ENCODE measurements at regions not wholly inside any gene's neighbourhood (a gene's known extent, or its start where the extent isn't known, plus 50 kb on each side); places are given as distances from the start of the nearest gene placed in this dataset.

DNA sequence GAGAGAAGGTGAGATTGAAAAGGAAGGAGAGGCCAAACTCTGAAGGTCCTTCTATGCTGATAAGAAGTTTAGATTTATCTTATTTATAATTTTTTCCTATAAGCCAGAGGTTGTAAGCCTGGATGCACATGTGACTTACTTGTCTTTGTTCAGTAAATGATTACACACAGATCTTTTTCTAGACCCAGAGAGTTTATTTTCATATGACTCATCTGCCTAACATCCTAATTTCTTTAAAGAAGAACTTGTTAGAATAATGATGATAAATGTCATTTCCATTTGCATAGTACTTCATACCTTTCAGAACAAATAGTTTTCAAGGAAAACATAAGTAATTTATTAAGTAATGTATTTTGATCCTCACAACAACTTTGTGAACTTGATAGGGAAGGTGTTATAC is 434.8 kb upstream of the DPH6 start:
- H3K79me2 ChIP-seq (ENCODE audit: insufficient read depth, low read length) = no peaks in the 10 kb centered on the region
- TF ChIP-seq ZEB1 (IDR thresholded peaks at IDR 0.05; ENCODE audit: insufficient replicate concordance, low read depth) (no peak), ATM (IDR thresholded peaks at IDR 0.05; ENCODE audit: borderline replicate concordance) (no peak), RFX3 (CRISPR knock-in tag; IDR thresholded peaks at IDR 0.05) (no peak), ZNF790 (CRISPR knock-in tag; IDR thresholded peaks at IDR 0.05; ENCODE audit: borderline replicate concordance) (no peak), ZNF205 (CRISPR knock-in tag; IDR thresholded peaks at IDR 0.05) (no peak), MTA1 (CRISPR knock-in tag; IDR thresholded peaks at IDR 0.05; ENCODE audit: borderline replicate concordance) (no peak), ZNF274 (CRISPR knock-in tag; IDR thresholded peaks at IDR 0.05) (no peak), FOXK2 (IDR thresholded peaks at IDR 0.05) (no peak), STAT5B (CRISPR knock-in tag; IDR thresholded peaks at IDR 0.05) (no peak), CEBPB (IDR thresholded peaks at IDR 0.05; ENCODE audit: borderline replicate concordance, low read depth, low read length) (no peak), GATAD1 (CRISPR knock-in tag; IDR thresholded peaks at IDR 0.05) (no peak), NR2F1 (CRISPR knock-in tag; IDR thresholded peaks at IDR 0.05) (no peak)
- TF ChIP-seq, protein P1, sequence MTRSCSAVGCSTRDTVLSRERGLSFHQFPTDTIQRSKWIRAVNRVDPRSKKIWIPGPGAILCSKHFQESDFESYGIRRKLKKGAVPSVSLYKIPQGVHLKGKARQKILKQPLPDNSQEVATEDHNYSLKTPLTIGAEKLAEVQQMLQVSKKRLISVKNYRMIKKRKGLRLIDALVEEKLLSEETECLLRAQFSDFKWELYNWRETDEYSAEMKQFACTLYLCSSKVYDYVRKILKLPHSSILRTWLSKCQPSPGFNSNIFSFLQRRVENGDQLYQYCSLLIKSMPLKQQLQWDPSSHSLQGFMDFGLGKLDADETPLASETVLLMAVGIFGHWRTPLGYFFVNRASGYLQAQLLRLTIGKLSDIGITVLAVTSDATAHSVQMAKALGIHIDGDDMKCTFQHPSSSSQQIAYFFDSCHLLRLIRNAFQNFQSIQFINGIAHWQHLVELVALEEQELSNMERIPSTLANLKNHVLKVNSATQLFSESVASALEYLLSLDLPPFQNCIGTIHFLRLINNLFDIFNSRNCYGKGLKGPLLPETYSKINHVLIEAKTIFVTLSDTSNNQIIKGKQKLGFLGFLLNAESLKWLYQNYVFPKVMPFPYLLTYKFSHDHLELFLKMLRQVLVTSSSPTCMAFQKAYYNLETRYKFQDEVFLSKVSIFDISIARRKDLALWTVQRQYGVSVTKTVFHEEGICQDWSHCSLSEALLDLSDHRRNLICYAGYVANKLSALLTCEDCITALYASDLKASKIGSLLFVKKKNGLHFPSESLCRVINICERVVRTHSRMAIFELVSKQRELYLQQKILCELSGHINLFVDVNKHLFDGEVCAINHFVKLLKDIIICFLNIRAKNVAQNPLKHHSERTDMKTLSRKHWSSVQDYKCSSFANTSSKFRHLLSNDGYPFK (CRISPR knock-in tag; IDR thresholded peaks at IDR 0.05; ENCODE audit: borderline replicate concordance) = no peak
- TF ChIP-seq, protein P2, sequence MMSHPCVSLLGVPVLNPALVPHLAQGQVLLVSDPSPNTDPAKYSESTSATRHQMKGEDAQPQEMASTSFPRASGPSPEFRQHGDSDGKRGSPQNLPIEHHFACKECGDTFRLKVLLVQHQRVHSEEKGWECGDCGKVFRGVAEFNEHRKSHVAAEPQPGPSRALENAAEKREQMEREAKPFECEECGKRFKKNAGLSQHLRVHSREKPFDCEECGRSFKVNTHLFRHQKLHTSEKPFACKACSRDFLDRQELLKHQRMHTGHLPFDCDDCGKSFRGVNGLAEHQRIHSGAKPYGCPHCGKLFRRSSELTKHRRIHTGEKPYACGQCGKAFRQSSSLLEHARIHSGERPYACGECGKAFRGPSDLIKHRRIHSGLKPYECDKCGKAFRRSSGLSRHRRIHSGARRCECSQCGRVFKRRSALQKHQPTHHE (CRISPR knock-in tag; IDR thresholded peaks at IDR 0.05; ENCODE audit: borderline replicate concordance) = no peak
- TF ChIP-seq, protein P3, sequence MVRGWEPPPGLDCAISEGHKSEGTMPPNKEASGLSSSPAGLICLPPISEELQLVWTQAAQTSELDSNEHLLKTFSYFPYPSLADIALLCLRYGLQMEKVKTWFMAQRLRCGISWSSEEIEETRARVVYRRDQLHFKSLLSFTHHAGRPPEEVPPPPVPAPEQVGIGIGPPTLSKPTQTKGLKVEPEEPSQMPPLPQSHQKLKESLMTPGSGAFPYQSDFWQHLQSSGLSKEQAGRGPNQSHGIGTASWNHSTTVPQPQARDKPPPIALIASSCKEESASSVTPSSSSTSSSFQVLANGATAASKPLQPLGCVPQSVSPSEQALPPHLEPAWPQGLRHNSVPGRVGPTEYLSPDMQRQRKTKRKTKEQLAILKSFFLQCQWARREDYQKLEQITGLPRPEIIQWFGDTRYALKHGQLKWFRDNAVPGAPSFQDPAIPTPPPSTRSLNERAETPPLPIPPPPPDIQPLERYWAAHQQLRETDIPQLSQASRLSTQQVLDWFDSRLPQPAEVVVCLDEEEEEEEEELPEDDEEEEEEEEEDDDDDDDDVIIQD (CRISPR knock-in tag; IDR thresholded peaks at IDR 0.05; ENCODE audit: low read depth) = no peak
- TF ChIP-seq, protein P4, sequence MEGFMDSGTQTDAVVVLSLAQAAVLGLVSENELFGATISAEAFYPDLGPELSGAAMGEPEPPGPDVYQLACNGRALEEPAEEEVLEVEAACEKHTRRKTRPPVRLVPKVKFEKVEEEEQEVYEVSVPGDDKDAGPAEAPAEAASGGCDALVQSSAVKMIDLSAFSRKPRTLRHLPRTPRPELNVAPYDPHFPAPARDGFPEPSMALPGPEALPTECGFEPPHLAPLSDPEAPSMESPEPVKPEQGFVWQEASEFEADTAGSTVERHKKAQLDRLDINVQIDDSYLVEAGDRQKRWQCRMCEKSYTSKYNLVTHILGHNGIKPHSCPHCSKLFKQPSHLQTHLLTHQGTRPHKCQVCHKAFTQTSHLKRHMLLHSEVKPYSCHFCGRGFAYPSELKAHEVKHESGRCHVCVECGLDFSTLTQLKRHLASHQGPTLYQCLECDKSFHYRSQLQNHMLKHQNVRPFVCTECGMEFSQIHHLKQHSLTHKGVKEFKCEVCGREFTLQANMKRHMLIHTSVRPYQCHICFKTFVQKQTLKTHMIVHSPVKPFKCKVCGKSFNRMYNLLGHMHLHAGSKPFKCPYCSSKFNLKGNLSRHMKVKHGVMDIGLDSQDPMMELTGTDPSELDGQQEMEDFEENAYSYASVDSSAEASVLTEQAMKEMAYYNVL (CRISPR knock-in tag; IDR thresholded peaks at IDR 0.05; ENCODE audit: borderline replicate concordance) = no peak
- H3K36me3 ChIP-seq (replicated peaks in 1 of 2; ENCODE audit: control insufficient read depth in 1 of 2, insufficient read depth in 2 of 2, low read length in 2 of 2) = no peaks in the 10 kb centered on the region
- H3K4me2 ChIP-seq (ENCODE audit: low read depth, low read length) = no peak overlapping the region
- no peaks in the 10 kb centered on the region for H3K4me1 ChIP-seq (ENCODE audit: insufficient read depth, low read length)
- intact Hi-C loops (cut with micrococcal nuclease; ENCODE audit: unreplicated experiment) (no loop called here), in situ Hi-C loops (cut with HindIII; ENCODE audit: extremely low pct_ligation_motif_present, low pct_unique_long_range_greater_than_20kb) (no loop called here)
- no peaks in the 10 kb centered on the region for H3K9me3 ChIP-seq (ENCODE audit: low read length)
- BruUV-seq (replicated peaks) = no TSS peak
- no peak overlapping the region for H3K27ac ChIP-seq (ENCODE audit: extremely low read length, insufficient read depth, low read length)
- ChIA-PET CTCF (ENCODE audit: low intra/inter-chr PET ratio, low total read pairs) (no interaction called here), POLR2A (no interaction called here)
- ATAC-seq (no peak), DNase-seq (ENCODE audit: low spot score) (no peak), FAIRE-seq (no peak)
- no peak overlapping the region for H3K9ac ChIP-seq (ENCODE audit: insufficient read depth, low read depth, low read length)
- no peak overlapping the region for H3K4me3 ChIP-seq (replicated peaks in 1 of 3; ENCODE audit: insufficient read depth in 1 of 3, low read depth in 2 of 3, low read length in 3 of 3)
- H3K27me3 ChIP-seq (ENCODE audit: control insufficient read depth in 1 of 2, insufficient read depth in 2 of 2, low read length in 2 of 2) = no peaks in the 10 kb centered on the region
- H4K20me1 ChIP-seq (ENCODE audit: insufficient read depth, low read length) = no peaks in the 10 kb centered on the region
- H2AFZ ChIP-seq (ENCODE audit: low read length) = no peak overlapping the region

Data from HepG2 (cell line).